ENCODE measurements at regions not wholly inside any gene's neighbourhood (a gene's known extent, or its start where the extent isn't known, plus 50 kb on each side); places are given as distances from the start of the nearest gene placed in this dataset.

DNA sequence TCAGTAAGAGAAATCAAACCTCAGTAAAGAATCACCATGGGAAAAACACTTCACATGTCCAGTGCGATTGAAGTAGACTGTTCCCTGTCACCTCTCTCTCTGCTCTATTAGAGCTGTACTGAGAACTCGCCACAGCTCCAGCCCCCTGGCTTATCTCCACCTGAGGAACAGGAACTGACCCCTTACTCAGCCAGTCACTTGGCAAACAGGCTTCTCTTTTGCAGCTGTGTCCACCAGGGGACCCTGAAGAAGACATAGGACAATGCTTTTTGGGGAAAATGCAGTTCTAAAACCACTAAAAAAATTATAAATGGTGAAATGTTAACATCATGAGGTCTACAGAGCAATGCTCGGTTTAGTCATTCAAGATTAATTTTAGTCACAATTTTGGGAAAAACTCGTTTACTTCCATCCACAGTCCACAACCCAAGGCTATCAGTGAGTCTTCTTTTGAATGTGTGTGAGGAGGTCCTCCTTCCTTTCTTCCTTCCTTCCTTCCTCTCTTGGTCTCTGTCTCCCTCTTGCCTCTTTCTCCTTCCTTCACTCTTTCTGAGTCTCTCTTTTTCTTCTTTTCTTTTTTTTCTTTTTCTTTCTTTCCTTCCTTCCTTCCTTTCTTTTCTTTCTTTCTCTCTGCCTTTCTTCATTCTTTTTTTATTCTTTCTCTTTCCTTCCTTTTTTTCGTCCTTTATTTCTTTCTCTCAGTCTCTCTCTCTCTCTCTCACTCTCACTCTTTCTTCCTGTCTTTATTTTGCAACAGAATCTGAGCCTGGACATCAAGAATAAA, 1189.5 kb upstream of the TMEM132C start:
- no peak for DNase-seq

GRCh38 chr12:127078577-127079350, 1188.2 kb upstream of the TMEM132C start:
- DNase-seq: no peak

- DNase-seq: no peak
These were observed 1187.3 kb upstream of the TMEM132C start for GRCh38 chr12:127079636-127080035.

- DNase-seq: no peak
These were observed 1185.9 kb upstream of the TMEM132C start for GRCh38 chr12:127081058-127081457.

DNA sequence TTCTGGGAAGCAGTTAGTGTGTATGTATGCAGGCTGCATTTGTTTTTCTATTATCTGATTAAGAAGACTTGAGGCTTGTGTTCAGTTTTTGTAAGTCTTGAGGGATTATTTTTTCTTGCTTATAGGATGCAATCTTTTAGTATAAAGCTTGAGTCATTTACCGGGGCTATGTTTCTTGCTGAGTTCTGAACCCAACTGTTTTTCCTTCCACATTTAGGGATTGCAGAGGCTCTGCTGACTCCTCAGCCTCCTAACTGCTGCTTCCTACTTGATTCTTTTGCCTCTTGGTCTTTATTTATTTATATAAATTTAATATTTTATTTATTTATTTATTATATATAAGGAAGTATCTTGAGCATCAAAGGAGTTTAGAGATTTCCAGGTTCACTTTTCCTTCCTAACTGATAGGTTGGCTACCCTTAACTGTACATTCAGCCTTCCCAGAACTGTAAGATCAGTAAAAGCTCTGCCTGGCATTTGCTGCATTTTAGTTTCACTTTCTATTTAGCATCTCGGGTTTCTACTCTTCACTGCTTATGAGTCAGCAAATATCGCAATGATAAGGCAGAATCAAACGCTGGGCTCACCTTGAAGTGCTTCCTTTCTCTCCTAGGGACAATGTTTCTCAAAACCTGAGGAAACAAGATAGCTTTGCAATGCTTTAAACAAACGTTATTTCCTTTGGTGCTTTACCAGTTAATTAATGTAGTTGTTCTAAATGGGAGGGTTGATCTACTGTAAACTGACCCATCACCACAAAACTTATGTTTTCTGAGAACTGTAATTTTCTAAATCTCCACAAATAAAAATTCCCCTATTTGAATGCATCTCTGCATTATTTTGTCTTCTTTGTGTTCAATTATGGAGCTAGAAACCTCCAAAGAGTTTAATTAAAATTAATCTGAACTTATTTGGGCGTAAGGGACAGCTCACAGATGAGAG, 1183.7 kb upstream of the TMEM132C start:
- DNase-seq: peak; percentile 57 to 60

- DNase-seq: no peak
These were observed 1165.9 kb upstream of the TMEM132C start for GRCh38 chr12:127101076-127101475.

DNA sequence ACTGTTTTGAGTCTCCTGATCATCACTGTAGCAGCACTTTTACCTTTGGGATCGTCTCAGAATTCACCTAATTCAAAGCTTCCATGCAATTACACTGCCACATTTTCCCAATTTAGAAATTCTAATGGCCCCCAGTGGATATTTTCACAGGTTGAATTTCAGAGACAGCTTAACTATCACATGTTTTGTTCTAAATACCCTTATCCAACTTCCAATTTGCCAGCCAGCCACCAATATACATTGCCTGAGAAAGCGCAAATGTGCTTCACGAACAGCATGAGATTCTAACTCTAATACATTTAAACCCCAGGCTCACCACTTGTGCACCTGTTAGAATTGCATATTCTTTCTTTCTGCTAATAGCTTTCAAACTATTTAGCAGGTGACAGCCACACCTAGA, 1160.9 kb upstream of the TMEM132C start:
- DNase-seq: no peak

DNA sequence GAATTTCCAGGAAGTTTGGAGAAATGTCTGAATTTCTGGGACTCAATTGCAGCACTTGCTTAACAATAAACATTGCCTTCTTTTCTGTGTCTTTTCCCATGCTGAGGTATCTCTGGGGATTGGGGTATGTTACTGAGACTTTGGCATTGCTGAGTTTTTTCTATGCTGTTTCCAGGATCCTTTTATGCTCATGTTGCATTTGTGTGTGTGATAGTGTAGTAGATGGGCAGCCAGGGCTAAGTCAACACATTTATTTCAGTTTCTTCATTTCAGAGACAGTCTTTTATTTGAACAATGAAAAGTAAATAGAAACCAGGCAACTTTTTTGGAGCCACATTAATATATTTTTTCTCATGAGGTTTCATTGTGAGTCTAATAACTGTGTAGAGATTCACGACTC, 1160.3 kb upstream of the TMEM132C start:
- no peak for DNase-seq

DNA sequence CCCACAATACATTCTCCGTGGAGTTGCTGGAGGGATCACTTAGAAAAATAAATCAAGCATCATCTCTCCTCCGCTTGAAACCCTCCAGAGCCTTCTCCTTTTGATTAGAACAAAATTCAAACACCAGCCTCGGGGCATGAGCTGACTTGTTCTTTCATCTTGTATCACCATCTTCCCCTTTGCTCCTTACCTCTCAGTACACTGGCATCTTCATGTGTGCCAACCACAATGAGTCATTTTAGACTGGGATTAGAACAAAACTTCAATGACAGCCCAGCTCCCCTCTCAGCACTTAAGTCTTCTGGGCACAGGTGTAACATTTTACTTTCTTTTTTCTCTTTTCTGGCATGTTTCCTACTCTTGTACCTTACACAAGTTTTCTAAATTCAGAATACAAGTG, 1159.2 kb upstream of the TMEM132C start:
- no peak for DNase-seq

GRCh38 chr12:127108360-127109215, 1158.4 kb upstream of the TMEM132C start:
- DNase-seq: peak; percentile 18 to 67

DNA sequence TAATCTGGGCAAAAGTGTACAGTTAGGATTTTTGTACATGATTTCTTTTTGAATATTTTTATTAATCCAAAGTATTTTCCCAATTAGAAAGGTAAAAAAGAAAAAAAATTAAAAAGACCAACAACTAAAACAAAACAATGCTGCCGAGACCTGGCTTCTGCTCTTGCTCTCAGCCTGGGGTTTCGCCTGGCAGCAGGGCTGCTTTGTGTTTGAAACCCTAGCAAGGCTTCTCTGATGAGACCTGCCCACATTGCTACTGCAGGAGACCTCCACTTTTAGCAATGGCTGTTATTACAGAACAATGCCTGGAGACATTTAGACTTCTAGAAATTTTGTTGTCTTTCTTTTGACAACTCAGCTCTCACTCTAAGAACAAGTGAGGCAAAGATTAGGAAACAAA, 1153.0 kb upstream of the TMEM132C start:
- DNase-seq: no peak

- no peak for DNase-seq
These were observed 1151.4 kb upstream of the TMEM132C start for GRCh38 chr12:127115468-127116035.

GRCh38 chr12:127118251-127118650, 1148.7 kb upstream of the TMEM132C start:
- DNase-seq: no peak

- DNase-seq: no peak
These were observed 1147.3 kb upstream of the TMEM132C start for GRCh38 chr12:127119600-127120140.

DNA sequence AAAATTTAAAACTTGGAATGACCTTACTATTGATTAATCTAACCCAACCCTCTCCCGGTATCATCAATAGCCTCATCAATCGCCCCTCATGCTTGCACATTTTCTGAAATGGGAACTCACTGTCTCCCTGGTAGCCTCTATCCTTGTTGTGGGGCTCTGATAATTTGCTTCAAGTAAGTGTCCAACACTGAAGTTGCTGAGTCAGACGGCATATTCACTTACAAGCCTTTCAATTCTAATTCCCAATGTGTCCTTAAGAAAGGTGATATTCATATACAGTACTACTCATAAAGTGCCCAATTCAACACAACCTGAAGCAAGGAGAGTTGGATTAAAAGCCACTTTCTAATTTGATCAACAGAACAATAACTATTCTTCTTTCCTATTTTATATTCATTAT, 1146.1 kb upstream of the TMEM132C start:
- no peak for DNase-seq

DNA sequence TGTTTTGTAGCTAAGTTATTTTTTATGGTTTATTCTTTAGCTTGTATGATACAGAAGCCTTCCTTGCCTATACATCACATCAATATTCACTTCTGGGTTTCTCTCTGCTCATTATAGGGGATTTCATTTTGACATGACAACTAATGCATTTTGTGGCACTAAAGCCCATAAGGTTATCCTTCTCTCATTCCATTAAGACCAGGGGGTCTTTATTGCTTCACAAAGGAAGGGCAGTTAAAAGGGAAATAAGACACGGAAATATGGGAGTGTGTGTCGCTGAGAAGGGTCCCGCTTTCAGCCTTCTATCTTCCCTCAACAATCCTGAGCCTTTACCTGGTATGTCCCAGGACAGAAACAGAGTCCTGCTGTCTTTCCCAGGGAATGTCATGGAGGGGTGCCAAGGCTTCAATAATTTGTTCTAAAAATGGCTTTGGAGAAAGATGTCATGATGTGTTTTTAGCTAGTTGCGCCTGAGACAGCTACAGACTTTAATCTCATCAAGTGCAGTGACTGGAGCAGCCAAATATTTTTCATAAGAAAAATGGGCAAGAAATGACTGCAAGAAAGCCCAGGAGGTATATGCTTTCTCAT, 1145.4 kb upstream of the TMEM132C start:
- DNase-seq: no peak

- DNase-seq: peak; percentile 46 to 70
These were observed 1141.2 kb upstream of the TMEM132C start for GRCh38 chr12:127125607-127126259.

GRCh38 chr12:127126260-127126628, 1140.7 kb upstream of the TMEM132C start:
- no peak for DNase-seq

- no peak for DNase-seq
These were observed 1139.1 kb upstream of the TMEM132C start for GRCh38 chr12:127127897-127128296.

- no peak for DNase-seq
These were observed 1136.4 kb upstream of the TMEM132C start for GRCh38 chr12:127130506-127131124.
